Adrenal gland (tissue), 5 donors: ENCODE measurements at regions not wholly inside any gene's neighbourhood (a gene's known extent, or its start where the extent isn't known, plus 50 kb on each side); places are given as distances from the start of the nearest gene placed in this dataset.

Experiments
- POLR2A ChIP-seq, 2 donors: fragments of 450-650 bp; IDR thresholded peaks; one replicate each; pipeline ENCODE4 v1.6.1; 2017; ENCODE audit warnings: antibody characterized with exemption in 2 of 2, mild to moderate bottlenecking in 2 of 2, moderate library complexity in 1 of 2
- TF ChIP-seq, protein P1 (sequence below), 6 experiments: fragments of 450-650 bp in 4 of 6; fragments of 200-600 bp in 2 of 6; sonication (generic) in 1 of 6; IDR thresholded peaks; 1 replicate in 5 of 6; 2 replicates in 1 of 6; pipeline versions ENCODE4 v1.5.1 to v1.8.0; 2016 to 2021; ENCODE audit warnings: antibody characterized with exemption in 6 of 6, mild to moderate bottlenecking in 2 of 6, moderate library complexity in 1 of 6
- donor health status: DM: no; HTN: no; CAD: no.

DNA sequence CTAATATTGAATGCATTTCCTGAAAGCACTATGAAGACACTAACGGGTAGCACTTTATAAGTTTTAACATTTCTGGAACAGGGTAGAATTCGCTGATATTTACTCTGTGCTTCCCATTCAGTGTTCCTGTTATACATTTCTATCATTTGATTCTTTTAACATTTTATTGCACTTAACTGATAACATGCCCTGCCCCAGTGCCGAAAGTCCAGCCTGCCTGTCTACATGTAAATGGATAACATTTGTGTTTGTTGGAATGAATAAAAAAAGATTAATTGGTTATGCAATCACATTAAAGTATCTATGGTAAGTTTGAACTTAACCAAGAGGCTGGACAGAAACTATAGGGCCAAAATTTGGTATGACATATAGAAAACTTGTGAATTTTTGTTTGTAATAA lies 790.5 kb upstream of the TPTE start:
- TF ChIP-seq, protein P1, sequence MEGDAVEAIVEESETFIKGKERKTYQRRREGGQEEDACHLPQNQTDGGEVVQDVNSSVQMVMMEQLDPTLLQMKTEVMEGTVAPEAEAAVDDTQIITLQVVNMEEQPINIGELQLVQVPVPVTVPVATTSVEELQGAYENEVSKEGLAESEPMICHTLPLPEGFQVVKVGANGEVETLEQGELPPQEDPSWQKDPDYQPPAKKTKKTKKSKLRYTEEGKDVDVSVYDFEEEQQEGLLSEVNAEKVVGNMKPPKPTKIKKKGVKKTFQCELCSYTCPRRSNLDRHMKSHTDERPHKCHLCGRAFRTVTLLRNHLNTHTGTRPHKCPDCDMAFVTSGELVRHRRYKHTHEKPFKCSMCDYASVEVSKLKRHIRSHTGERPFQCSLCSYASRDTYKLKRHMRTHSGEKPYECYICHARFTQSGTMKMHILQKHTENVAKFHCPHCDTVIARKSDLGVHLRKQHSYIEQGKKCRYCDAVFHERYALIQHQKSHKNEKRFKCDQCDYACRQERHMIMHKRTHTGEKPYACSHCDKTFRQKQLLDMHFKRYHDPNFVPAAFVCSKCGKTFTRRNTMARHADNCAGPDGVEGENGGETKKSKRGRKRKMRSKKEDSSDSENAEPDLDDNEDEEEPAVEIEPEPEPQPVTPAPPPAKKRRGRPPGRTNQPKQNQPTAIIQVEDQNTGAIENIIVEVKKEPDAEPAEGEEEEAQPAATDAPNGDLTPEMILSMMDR (IDR thresholded peaks at IDR 0.05): no peak
- no peak for TF ChIP-seq POLR2A (IDR thresholded peaks at IDR 0.05)
